Caco-2 (cell line): ENCODE measurements at regions not wholly inside any gene's neighbourhood (a gene's known extent, or its start where the extent isn't known, plus 50 kb on each side); places are given as distances from the start of the nearest gene placed in this dataset.

Source experiments
- BruUV-seq: library from RNA; stranded (reverse); fragments of 400-500 nt; replicated peaks from 2 replicates; lab custom pipeline; 2021; lab: Mats Ljungman, UMichigan
- CTCF ChIA-PET: fragments of 300-600 bp; sonication (Branson Sonifier 250); formaldehyde crosslinking; loops from one replicate; lab custom pipeline; 2022; ENCODE audit warnings: antibody characterized with exemption; lab: Charles Lee
- POLR2A ChIA-PET: fragments of 300-600 bp; sonication (Branson Sonifier 250); formaldehyde crosslinking; loops from one replicate; lab custom pipeline; 2022; ENCODE audit warnings: antibody characterized with exemption; lab: Charles Lee
- DNase-seq, 2 experiments: peaks; one replicate each; pipeline versions ENCODE4 v3.0.0 to v3.0.0-alpha.2; 2020 to 2022
- H3K27me3 ChIP-seq: replicated peaks from 2 replicates; pipeline ENCODE4 v1.6.0; 2011; ENCODE audit warnings: low read length; ENCODE audit not compliant: control insufficient read depth, insufficient read depth
- H3K36me3 ChIP-seq: 2 replicates; pipeline ENCODE4 v1.5.1; 2011; ENCODE audit warnings: low read length; ENCODE audit not compliant: control insufficient read depth, insufficient read depth
- H3K4me1 ChIP-seq: fragments of 250-450 bp; sonication (Bioruptor Pico); 2 replicates; pipeline ENCODE4 v1.5.1; 2020; ENCODE audit warnings: mild to moderate bottlenecking
- H3K4me3 ChIP-seq: 2 replicates; pipeline ENCODE4 v1.5.1; 2011; ENCODE audit warnings: low read depth, mild to moderate bottlenecking, control low read depth, low read length
- H3K9me3 ChIP-seq: fragments of 250-450 bp; sonication (Bioruptor Pico); 2 replicates; pipeline ENCODE4 v1.5.1; 2020; ENCODE audit warnings: mild to moderate bottlenecking, moderate library complexity
- H3K27ac Mint-ChIP-seq: one replicate; pipeline ENCODE4 v1.8.0; 2022; ENCODE audit warnings: mixed read lengths; ENCODE audit not compliant: unreplicated experiment
- H3K27me3 Mint-ChIP-seq: one replicate; pipeline ENCODE4 v1.8.0; 2022; ENCODE audit warnings: mixed read lengths; ENCODE audit not compliant: insufficient read depth, unreplicated experiment
- H3K36me3 Mint-ChIP-seq: one replicate; pipeline ENCODE4 v1.8.0; 2022; ENCODE audit warnings: mild to moderate bottlenecking, mixed read lengths; ENCODE audit not compliant: insufficient read depth, unreplicated experiment
- H3K4me1 Mint-ChIP-seq: one replicate; pipeline ENCODE4 v1.8.0; 2022; ENCODE audit warnings: low read depth, mixed read lengths; ENCODE audit not compliant: unreplicated experiment
- H3K4me3 Mint-ChIP-seq: one replicate; pipeline ENCODE4 v1.8.0; 2022; ENCODE audit warnings: mild to moderate bottlenecking, moderate library complexity, mixed read lengths; ENCODE audit not compliant: unreplicated experiment
- H3K9me3 Mint-ChIP-seq: one replicate; pipeline ENCODE4 v1.8.0; 2022; ENCODE audit warnings: mixed read lengths; ENCODE audit not compliant: unreplicated experiment
- CTCF ChIP-seq, 2 experiments: fragments of 200-600 bp in 1 of 2; IDR thresholded peaks; 1 replicate in 1 of 2; 2 replicates in 1 of 2; pipeline versions ENCODE4 v1.5.1 to v1.8.0; 2011 to 2022; ENCODE audit warnings: antibody characterized with exemption in 1 of 2, control low read depth in 1 of 2, inconsistent platforms in 1 of 2, low read depth in 1 of 2, low read length in 1 of 2, mild to moderate bottlenecking in 1 of 2, moderate library complexity in 1 of 2; ENCODE audit not compliant: insufficient read depth in 1 of 2, severe bottlenecking in 1 of 2, unreplicated experiment in 1 of 2
- intact Hi-C: fragments of 100-400 bp; cut with micrococcal nuclease; formaldehyde crosslinking; loops from one replicate; pipeline ENCODE4 v1.10.0; 2022; ENCODE audit not compliant: unreplicated experiment

GRCh38 chr5:164966611-164967010 lies 1461.2 kb downstream of the MAT2B start:
- Histone ChIP-seq H3K9me3 (no peaks in the 10 kb centered on the region), H3K27me3 (no peaks in the 10 kb centered on the region), H3K4me1 (no peaks in the 10 kb centered on the region), H3K4me3 (no peak overlapping the region), H3K36me3 (no peaks in the 10 kb centered on the region)
- H3K4me1 Mint-ChIP-seq: no peaks in the 10 kb centered on the region
- no peaks in the 10 kb centered on the region for H3K36me3 Mint-ChIP-seq
- BruUV-seq: no TSS peak
- no peak overlapping the region for H3K4me3 Mint-ChIP-seq
- ChIA-PET POLR2A (no interaction called here), CTCF (no interaction called here)
- intact Hi-C loops: no loop called here
- no peak for TF ChIP-seq CTCF (IDR thresholded peaks at IDR 0.05; ENCODE audit: insufficient read depth in 1 of 2, low read depth in 1 of 2, low read length in 1 of 2, severe bottlenecking in 1 of 2, unreplicated experiment in 1 of 2)
- H3K9me3 Mint-ChIP-seq: no peaks in the 10 kb centered on the region
- H3K27ac Mint-ChIP-seq: no peak overlapping the region
- no peaks in the 10 kb centered on the region for H3K27me3 Mint-ChIP-seq
- no peak for DNase-seq

GRCh38 chr5:164967354-164967753 lies 1461.9 kb downstream of the MAT2B start:
- ChIA-PET CTCF (no interaction called here), POLR2A (no interaction called here)
- no peaks in the 10 kb centered on the region for H3K4me1 ChIP-seq
- H3K36me3 ChIP-seq: no peaks in the 10 kb centered on the region
- Mint-ChIP-seq H3K36me3 (no peaks in the 10 kb centered on the region), H3K9me3 (no peaks in the 10 kb centered on the region), H3K27ac (no peak overlapping the region), H3K27me3 (no peaks in the 10 kb centered on the region), H3K4me1 (no peaks in the 10 kb centered on the region), H3K4me3 (no peak overlapping the region)
- no TSS peak for BruUV-seq
- no peak for TF ChIP-seq CTCF (IDR thresholded peaks at IDR 0.05; ENCODE audit: insufficient read depth in 1 of 2, low read depth in 1 of 2, low read length in 1 of 2, severe bottlenecking in 1 of 2, unreplicated experiment in 1 of 2)
- no peak for DNase-seq
- no peaks in the 10 kb centered on the region for H3K27me3 ChIP-seq
- H3K4me3 ChIP-seq: no peak overlapping the region
- no peaks in the 10 kb centered on the region for H3K9me3 ChIP-seq
- intact Hi-C loops: no loop called here

GRCh38 chr5:164972973-164973372 lies 1467.6 kb downstream of the MAT2B start:
- Mint-ChIP-seq H3K9me3 (peaks cover 24% of the 10 kb centered on the region), H3K4me3 (no peak overlapping the region), H3K27ac (no peak overlapping the region), H3K27me3 (no peaks in the 10 kb centered on the region), H3K4me1 (no peaks in the 10 kb centered on the region), H3K36me3 (no peaks in the 10 kb centered on the region)
- DNase-seq: no peak
- Histone ChIP-seq H3K4me3 (no peak overlapping the region), H3K4me1 (no peaks in the 10 kb centered on the region), H3K27me3 (no peaks in the 10 kb centered on the region), H3K9me3 (no peaks in the 10 kb centered on the region), H3K36me3 (no peaks in the 10 kb centered on the region)
- no peak for TF ChIP-seq CTCF (IDR thresholded peaks at IDR 0.05; ENCODE audit: insufficient read depth in 1 of 2, low read depth in 1 of 2, low read length in 1 of 2, severe bottlenecking in 1 of 2, unreplicated experiment in 1 of 2)
- CTCF ChIA-PET: no interaction called here
- intact Hi-C loops: loop anchor here (5.0 kb wide), 1 partner anchor 1276 kb away; no protein-coding TSS in a partner anchor
- POLR2A ChIA-PET: no interaction called here
- BruUV-seq: no TSS peak
